Neural progenitor cell (in vitro differentiated cells): ENCODE measurements at regions not wholly inside any gene's neighbourhood (a gene's known extent, or its start where the extent isn't known, plus 50 kb on each side); places are given as distances from the start of the nearest gene placed in this dataset.
A peak's percentile ranks its signal among the peaks of the same experiment; 100 is the strongest.

ENCODE experiments used
- DNase-seq: peaks from one replicate; pipeline ENCODE4 v3.0.0-alpha.2; 2016; ENCODE audit warnings: low spot score
- H2AFZ ChIP-seq: fragments of 200-600 bp; sonication (generic); replicated peaks from 2 replicates; pipeline ENCODE4 v1.6.1; 2016; ENCODE audit warnings: antibody characterized with exemption
- H3F3A ChIP-seq: fragments of 200-600 bp; sonication (generic); 2 replicates; pipeline ENCODE4 v1.6.1; 2016; ENCODE audit warnings: antibody characterized with exemption, low read depth
- H3K27ac ChIP-seq: fragments of 200-600 bp; sonication (generic); 2 replicates; pipeline ENCODE4 v1.5.1; 2016; ENCODE audit warnings: mild to moderate bottlenecking
- H3K27me3 ChIP-seq: fragments of 200-600 bp; sonication (generic); 2 replicates; pipeline ENCODE4 v1.6.1; 2016; ENCODE audit warnings: mild to moderate bottlenecking, moderate library complexity
- H3K36me3 ChIP-seq: fragments of 200-600 bp; sonication (generic); 2 replicates; pipeline ENCODE4 v1.5.1; 2016
- H3K4me1 ChIP-seq: fragments of 200-600 bp; sonication (generic); 2 replicates; pipeline ENCODE4 v1.6.1; 2016; ENCODE audit warnings: mixed run types
- H3K4me2 ChIP-seq: fragments of 200-600 bp; sonication (generic); 2 replicates; pipeline ENCODE4 v1.6.1; 2016
- H3K4me3 ChIP-seq: fragments of 200-600 bp; sonication (generic); 2 replicates; pipeline ENCODE4 v1.5.1; 2016
- H3K79me2 ChIP-seq: fragments of 200-600 bp; sonication (generic); 2 replicates; pipeline ENCODE4 v1.6.1; 2016; ENCODE audit warnings: low read depth
- H3K9ac ChIP-seq: fragments of 200-600 bp; sonication (generic); 2 replicates; pipeline ENCODE4 v1.6.1; 2016
- H3K9me3 ChIP-seq: fragments of 200-600 bp; sonication (generic); 2 replicates; pipeline ENCODE4 v1.5.1; 2016; ENCODE audit warnings: low read depth
- H4K20me1 ChIP-seq: fragments of 200-600 bp; sonication (generic); 2 replicates; pipeline ENCODE4 v1.6.1; 2016; ENCODE audit warnings: low read depth
- H3K27ac Mint-ChIP-seq: 3 replicates; pipeline ENCODE4 v1.8.0; 2021; ENCODE audit warnings: mixed read lengths
- H3K27me3 Mint-ChIP-seq: 2 replicates; pipeline ENCODE4 v1.8.0; 2022; ENCODE audit warnings: low read depth, mild to moderate bottlenecking, inconsistent platforms, moderate library complexity, mixed read lengths; ENCODE audit not compliant: insufficient read depth
- H3K36me3 Mint-ChIP-seq: 3 replicates; pipeline ENCODE4 v1.8.0; 2021; ENCODE audit warnings: mixed read lengths
- H3K4me1 Mint-ChIP-seq: 3 replicates; pipeline ENCODE4 v1.8.0; 2021; ENCODE audit warnings: mixed read lengths
- H3K4me3 Mint-ChIP-seq: 3 replicates; pipeline ENCODE4 v1.8.0; 2021; ENCODE audit warnings: mild to moderate bottlenecking, moderate library complexity, mixed read lengths
- H3K9me3 Mint-ChIP-seq: 3 replicates; pipeline ENCODE4 v1.8.0; 2020; ENCODE audit warnings: mixed read lengths
- CTCF ChIP-seq: fragments of 200-600 bp; sonication (generic); IDR thresholded peaks from 2 replicates; pipeline ENCODE4 v1.5.1; 2017; ENCODE audit warnings: antibody characterized with exemption, mild to moderate bottlenecking
- EZH2 ChIP-seq: fragments of 200-600 bp; sonication (generic); IDR thresholded peaks from 2 replicates; pipeline ENCODE4 v1.6.1; 2017; ENCODE audit warnings: antibody characterized with exemption, mild to moderate bottlenecking, moderate library complexity
- EZH2phosphoT487 ChIP-seq: fragments of 200-600 bp; sonication (generic); IDR thresholded peaks from 2 replicates; pipeline ENCODE4 v1.6.1; 2017; ENCODE audit warnings: antibody characterized with exemption

GRCh38 chr4:116824172-116824571 is 261.2 kb downstream of the TRAM1L1 start:
- Histone ChIP-seq H3K4me1 (no peaks in the 10 kb centered on the region), H2AFZ (no peak overlapping the region), H3K36me3 (no peaks in the 10 kb centered on the region), H3K27ac (no peak overlapping the region), H3K4me2 (no peak overlapping the region), H4K20me1 (no peaks in the 10 kb centered on the region), H3K79me2 (no peaks in the 10 kb centered on the region), H3F3A (no peaks in the 10 kb centered on the region), H3K27me3 (no peaks in the 10 kb centered on the region), H3K4me3 (no peak overlapping the region), H3K9me3 (no peaks in the 10 kb centered on the region), H3K9ac (no peak overlapping the region)
- H3K4me3 Mint-ChIP-seq: no peak overlapping the region
- H3K4me1 Mint-ChIP-seq: peaks cover 2% of the 10 kb centered on the region
- H3K36me3 Mint-ChIP-seq: no peaks in the 10 kb centered on the region
- H3K9me3 Mint-ChIP-seq: peaks cover 3% of the 10 kb centered on the region
- no peak for DNase-seq
- TF ChIP-seq EZH2 (no peak), CTCF (no peak), EZH2phosphoT487 (no peak)
- no peak overlapping the region for H3K27ac Mint-ChIP-seq
- H3K27me3 Mint-ChIP-seq: peaks cover 2% of the 10 kb centered on the region

DNA sequence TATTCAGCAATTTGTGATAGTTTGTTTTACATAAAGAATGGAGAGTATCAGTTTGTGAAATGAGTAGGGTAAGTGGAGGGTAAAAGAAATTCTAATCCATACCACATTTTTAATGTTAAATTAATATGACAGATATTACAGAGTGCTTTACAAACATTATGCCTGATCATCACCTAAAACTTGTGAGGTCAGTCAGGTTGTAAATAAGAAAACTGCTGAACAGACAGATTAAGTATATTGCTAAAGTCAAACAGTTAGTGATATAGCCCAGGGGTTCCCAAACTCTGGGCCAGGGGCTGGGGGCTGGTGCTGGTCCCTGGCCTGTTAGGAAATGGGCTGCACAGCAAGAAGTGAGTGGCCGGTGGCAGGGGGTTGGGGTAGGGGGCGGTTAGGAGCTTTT is 273.6 kb downstream of the TRAM1L1 start:
- H3K27ac Mint-ChIP-seq: no peak overlapping the region
- H3K4me3 ChIP-seq: no peak overlapping the region
- H4K20me1 ChIP-seq: no peaks in the 10 kb centered on the region
- no peak for DNase-seq
- H3K4me2 ChIP-seq: no peak overlapping the region
- H2AFZ ChIP-seq: no peak overlapping the region
- H3K9me3 Mint-ChIP-seq: no peaks in the 10 kb centered on the region
- H3K36me3 Mint-ChIP-seq: no peaks in the 10 kb centered on the region
- no peak overlapping the region for H3K9ac ChIP-seq
- no peaks in the 10 kb centered on the region for H3K36me3 ChIP-seq
- H3K27me3 Mint-ChIP-seq: no peaks in the 10 kb centered on the region
- H3K4me3 Mint-ChIP-seq: no peak overlapping the region
- no peaks in the 10 kb centered on the region for H3F3A ChIP-seq
- no peaks in the 10 kb centered on the region for H3K4me1 ChIP-seq
- no peak overlapping the region for H3K27ac ChIP-seq
- no peaks in the 10 kb centered on the region for H3K79me2 ChIP-seq
- TF ChIP-seq EZH2phosphoT487 (no peak), EZH2 (no peak), CTCF (no peak)
- no peaks in the 10 kb centered on the region for H3K27me3 ChIP-seq
- H3K9me3 ChIP-seq: no peaks in the 10 kb centered on the region
- H3K4me1 Mint-ChIP-seq: peaks cover 4% of the 10 kb centered on the region

DNA sequence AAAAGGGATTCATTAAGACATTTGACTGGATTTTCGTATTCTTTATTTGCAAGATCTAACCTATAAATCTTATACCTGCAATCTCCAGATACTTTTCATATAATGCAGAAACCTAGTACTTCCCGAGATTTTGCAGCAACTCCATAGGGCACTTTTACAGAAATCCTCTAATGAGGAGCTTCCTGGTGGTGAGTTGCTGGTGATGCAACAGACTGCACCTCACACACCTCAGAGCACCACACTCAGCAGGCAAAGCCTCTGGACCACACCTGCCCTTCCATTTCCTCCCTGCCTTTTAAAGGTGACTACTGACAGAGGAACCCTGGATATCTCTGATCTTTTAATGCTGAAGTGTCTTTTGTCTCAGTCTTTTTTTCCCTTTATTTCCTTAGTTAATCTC is 289.4 kb downstream of the TRAM1L1 start:
- Histone ChIP-seq H3F3A (no peaks in the 10 kb centered on the region), H4K20me1 (no peaks in the 10 kb centered on the region), H3K9ac (no peak overlapping the region), H3K79me2 (no peaks in the 10 kb centered on the region), H3K4me3 (no peak overlapping the region), H3K9me3 (no peaks in the 10 kb centered on the region), H3K27ac (no peak overlapping the region), H3K4me1 (no peaks in the 10 kb centered on the region), H2AFZ (no peak overlapping the region), H3K36me3 (no peaks in the 10 kb centered on the region), H3K27me3 (no peaks in the 10 kb centered on the region), H3K4me2 (no peak overlapping the region)
- peak; percentile 5 for DNase-seq
- TF ChIP-seq EZH2: no peak
- TF ChIP-seq CTCF: peak; percentile 23
- Mint-ChIP-seq H3K9me3 (no peaks in the 10 kb centered on the region), H3K4me3 (no peak overlapping the region), H3K27me3 (no peaks in the 10 kb centered on the region), H3K4me1 (no peaks in the 10 kb centered on the region), H3K27ac (no peak overlapping the region), H3K36me3 (no peaks in the 10 kb centered on the region)

DNA sequence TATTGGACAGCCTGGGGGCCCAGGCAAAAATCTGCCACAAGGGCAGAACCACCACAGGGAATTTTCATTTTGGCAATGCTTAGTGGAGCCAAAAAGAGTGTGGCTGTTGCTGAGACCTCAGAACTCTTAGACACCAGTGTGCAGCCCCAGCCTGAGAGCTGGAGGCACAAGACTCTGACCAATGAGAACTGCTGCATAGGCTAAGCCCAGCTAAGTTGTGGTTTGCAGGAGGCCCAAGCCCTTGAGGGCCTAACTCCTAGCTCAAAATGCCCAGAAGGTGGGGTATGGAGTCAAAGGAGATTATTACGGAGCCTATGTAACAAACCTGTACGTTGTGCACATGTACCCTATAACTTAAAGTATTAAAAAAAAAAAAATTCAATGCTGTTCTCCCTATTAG is 296.7 kb downstream of the TRAM1L1 start:
- no peak for TF ChIP-seq EZH2phosphoT487
- no peak for TF ChIP-seq CTCF
- no peak for TF ChIP-seq EZH2
- no peaks in the 10 kb centered on the region for H3K79me2 ChIP-seq
- H3K27me3 ChIP-seq: no peaks in the 10 kb centered on the region
- no peak overlapping the region for H2AFZ ChIP-seq
- H3K9me3 ChIP-seq: no peaks in the 10 kb centered on the region
- no peaks in the 10 kb centered on the region for H3K9me3 Mint-ChIP-seq
- no peaks in the 10 kb centered on the region for H3K4me1 ChIP-seq
- H3K4me1 Mint-ChIP-seq: no peaks in the 10 kb centered on the region
- H3K36me3 ChIP-seq: no peaks in the 10 kb centered on the region
- no peak overlapping the region for H3K27ac ChIP-seq
- H3F3A ChIP-seq: no peaks in the 10 kb centered on the region
- no peak overlapping the region for H3K9ac ChIP-seq
- no peak overlapping the region for H3K4me2 ChIP-seq
- peak; percentile 3 for DNase-seq
- no peaks in the 10 kb centered on the region for H4K20me1 ChIP-seq
- H3K4me3 ChIP-seq: no peak overlapping the region
- no peaks in the 10 kb centered on the region for H3K36me3 Mint-ChIP-seq
- no peaks in the 10 kb centered on the region for H3K27me3 Mint-ChIP-seq
- H3K27ac Mint-ChIP-seq: no peak overlapping the region
- no peak overlapping the region for H3K4me3 Mint-ChIP-seq
